HG03280 (cell line): ENCODE measurements at regions not wholly inside any gene's neighbourhood (a gene's known extent, or its start where the extent isn't known, plus 50 kb on each side); places are given as distances from the start of the nearest gene placed in this dataset.
"Not testable (repeated sequence)": the region's sequence is repeated elsewhere in the genome, so short reads cannot be mapped to it uniquely, and the experiment has no call there.

Experiments used
- ATAC-seq: cut with Tn5 transposase; IDR thresholded peaks from one replicate; pipeline ENCODE4 v1.9.1; 2021; ENCODE audit warnings: mild to moderate bottlenecking, moderate library complexity; ENCODE audit not compliant: unreplicated experiment

- no peak for ATAC-seq
Observed at GRCh38 chr15:77865106-77865610, 212.4 kb downstream of the TBC1D2B start.

- ATAC-seq = no peak
Observed at GRCh38 chr15:77864211-77865105, 213.1 kb downstream of the TBC1D2B start.

GRCh38 chr15:77863491-77864105 is 213.9 kb downstream of the TBC1D2B start:
- ATAC-seq = no peak

GRCh38 chr15:77862651-77863104 is 214.8 kb downstream of the TBC1D2B start:
- no peak for ATAC-seq

GRCh38 chr15:77861997-77862635 is 215.4 kb downstream of the TBC1D2B start:
- ATAC-seq = not testable (repeated sequence)

- no peak for ATAC-seq
Observed at GRCh38 chr15:77860071-77860691, 217.3 kb downstream of the TBC1D2B start.

- no peak for ATAC-seq
Observed at GRCh38 chr15:77859491-77860060, 217.9 kb downstream of the TBC1D2B start.

DNA sequence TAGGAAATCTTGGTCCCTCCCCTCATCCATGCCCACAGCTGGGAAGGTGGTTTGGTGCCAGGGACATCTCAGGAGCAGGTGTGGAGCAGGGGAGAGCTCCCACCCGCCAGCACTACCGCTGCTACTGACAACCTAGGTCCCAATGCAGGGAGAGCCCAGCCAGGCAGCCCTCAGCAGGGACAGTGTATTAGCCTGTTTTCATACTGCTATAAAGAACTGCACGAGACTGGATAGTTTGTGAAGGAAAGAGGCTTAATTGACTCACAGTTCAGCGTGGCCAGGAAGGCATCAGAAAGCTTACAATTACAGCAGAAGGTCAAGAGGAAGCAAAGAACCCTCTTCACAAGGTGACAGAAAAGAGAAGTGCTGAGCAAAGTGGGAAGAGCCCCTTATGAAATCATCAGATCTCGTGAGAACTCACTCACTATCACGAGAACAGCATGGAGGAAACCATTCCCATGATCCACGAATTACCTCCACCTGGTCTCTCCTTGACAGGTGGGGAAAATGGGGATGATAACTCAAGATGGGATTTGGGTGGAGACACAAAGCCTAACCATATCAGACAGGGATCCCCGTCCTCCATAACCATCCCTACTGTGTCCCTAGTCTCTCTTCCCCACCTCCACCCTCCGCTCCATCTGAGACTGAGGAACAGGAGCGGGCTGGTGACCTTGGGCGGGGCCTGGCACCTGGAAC is 218.6 kb downstream of the TBC1D2B start:
- no peak for ATAC-seq

DNA sequence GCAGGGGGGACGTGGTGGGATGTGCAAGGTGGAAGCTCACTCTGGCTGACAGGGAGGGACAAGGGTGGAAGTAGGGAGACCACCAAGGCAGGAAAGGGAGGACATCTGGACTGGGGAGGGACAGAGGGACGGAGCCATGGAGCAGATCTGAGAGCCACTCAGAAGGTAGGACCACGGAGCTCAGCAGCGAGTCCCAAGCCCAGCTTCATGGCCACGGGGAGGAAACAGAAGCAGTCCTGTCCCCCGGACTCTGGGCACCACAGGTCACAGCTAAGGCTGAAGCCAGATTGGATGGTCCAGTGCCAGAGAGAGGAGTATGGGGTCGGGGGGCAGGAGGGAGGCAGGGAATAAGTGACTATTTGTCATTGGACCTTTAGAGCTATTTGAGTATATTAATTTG is 220.1 kb downstream of the TBC1D2B start:
- ATAC-seq = no peak

DNA sequence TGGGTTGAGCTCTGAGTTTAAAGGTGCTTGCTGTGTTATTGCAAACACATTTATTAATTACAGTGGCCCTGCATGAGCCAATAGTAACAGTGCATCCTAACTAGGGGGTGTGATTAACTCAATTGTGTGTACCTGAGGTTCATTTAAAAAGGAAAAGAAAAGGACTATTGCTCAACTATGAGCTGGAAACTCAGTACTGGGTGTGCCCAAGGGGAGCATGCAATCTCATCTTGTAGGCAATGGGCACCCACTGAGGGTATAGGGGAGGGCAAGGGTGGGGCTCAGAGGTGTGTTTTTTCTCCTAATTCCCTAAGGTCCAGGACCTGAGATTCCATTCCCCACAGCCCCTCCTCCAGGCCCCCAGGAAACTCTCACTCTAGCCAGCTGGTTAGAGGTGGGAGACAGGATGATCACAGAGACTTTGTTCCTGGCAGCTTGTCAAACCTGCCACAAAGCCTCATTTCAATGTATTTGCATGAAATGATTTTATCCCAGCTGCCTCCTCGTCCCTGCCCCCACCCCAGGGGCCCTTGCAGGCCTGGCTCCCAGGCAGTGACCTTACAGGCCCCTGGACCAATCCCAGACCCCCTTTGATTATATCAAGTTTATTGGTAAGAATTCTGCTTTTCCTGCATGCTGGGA is 220.7 kb downstream of the TBC1D2B start:
- no peak for ATAC-seq

DNA sequence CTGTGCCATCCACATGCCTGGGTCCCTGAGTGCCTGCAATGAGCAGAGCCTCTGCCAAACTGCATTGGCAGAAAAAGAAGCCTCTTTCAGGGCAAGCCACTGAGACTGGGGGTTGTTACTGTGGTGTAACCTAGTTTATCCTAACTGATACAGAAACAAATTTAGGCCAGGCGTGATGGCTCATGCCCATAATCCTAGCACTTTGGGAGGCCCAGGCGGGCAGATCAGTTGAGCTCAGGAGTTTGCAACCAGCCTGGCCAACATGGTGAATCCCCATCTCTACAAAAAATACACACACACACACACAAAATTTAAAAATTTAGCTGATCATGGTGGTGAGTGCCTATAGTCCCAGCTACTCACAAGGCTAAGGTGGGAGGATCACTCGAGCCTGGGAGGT is 221.6 kb downstream of the TBC1D2B start:
- no peak for ATAC-seq

- no peak for ATAC-seq
Observed at GRCh38 chr15:77854980-77855379, 222.3 kb upstream of the LINGO1 start.

DNA sequence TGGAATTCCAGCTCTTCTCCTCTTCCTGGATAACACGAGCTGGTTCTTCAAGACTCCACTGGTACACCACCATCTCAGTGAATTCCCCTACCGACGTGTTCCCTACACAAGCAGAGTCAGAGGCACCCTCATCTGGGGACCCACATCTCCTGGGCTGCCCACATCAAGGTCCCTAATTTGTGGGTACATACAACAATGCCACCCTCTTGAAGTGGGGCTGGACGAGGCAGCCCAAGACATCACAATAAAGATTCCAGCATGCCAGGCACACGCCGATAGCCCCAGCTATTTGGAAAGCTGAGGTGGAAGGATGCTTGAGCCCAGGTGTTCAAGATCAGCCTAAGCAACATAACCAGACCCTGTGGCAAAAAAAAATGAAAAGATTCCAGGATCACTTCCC is 221.2 kb upstream of the LINGO1 start:
- ATAC-seq = no peak

GRCh38 chr15:77853008-77853328 is 220.3 kb upstream of the LINGO1 start:
- no peak for ATAC-seq

- no peak for ATAC-seq
Observed at GRCh38 chr15:77852241-77853007, 219.7 kb upstream of the LINGO1 start.

DNA sequence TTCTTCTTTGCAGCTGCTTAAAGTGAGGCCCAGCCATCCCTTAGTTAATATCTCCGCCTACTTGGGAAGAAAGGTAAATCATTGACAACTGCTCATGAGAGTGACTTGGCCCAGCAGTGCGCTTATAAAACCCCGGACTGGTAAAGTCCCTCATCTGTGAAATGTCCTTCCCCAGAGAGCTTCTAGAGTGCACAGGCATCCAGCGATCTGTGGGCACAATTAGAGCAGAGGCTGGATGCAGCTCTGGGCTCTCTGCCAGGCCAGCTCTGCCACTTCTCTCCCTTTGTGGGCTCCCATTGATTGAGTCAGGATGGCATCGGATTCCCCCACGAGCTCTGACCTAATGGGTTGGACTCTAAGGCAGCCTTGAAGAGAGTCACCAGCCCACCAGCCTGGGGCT is 219.0 kb upstream of the LINGO1 start:
- no peak for ATAC-seq

GRCh38 chr15:77851086-77851485 is 218.4 kb upstream of the LINGO1 start:
- no peak for ATAC-seq

DNA sequence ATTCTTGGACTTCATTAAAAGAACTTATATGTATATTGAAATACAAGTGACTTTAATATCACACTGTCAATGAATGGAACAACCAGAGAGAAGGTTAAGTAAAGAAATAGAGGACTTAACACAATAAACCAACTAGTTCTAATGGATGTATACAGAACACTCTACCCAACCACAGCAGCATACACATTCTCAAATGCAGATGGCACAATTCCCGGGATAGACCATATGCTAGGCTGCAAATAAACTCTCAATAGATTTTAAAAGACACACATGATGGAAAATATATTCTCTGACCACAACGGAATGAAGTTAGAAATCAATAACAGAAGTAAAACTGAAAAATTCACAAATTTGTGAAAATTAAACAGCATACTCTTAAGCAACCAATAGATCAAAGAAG is 214.3 kb upstream of the LINGO1 start:
- no peak for ATAC-seq

- ATAC-seq = no peak
Observed at GRCh38 chr15:77846360-77846759, 213.6 kb upstream of the LINGO1 start.
